OCI-LY7 (cell line): ENCODE measurements at regions not wholly inside any gene's neighbourhood (a gene's known extent, or its start where the extent isn't known, plus 50 kb on each side); places are given as distances from the start of the nearest gene placed in this dataset.

Experiments
- CTCF ChIP-seq: fragments of 200-600 bp; sonication (generic); conservative IDR thresholded peaks from 2 replicates; pipeline ENCODE4 v1.5.1; 2014; ENCODE audit warnings: mild to moderate bottlenecking, antibody characterized with exemption, low read length, moderate library complexity, mixed read lengths
- EZH2phosphoT487 ChIP-seq: fragments of 200-600 bp; sonication (generic); IDR thresholded peaks from 2 replicates; pipeline ENCODE4 v1.6.1; 2018; ENCODE audit warnings: low read depth, borderline replicate concordance, mild to moderate bottlenecking, mixed run types, antibody characterized with exemption, low read length, moderate library complexity, mixed read lengths

- TF ChIP-seq CTCF, result no peak
- TF ChIP-seq EZH2phosphoT487, result no peak
Measured at GRCh38 chr5:33305572-33305971, 135.2 kb upstream of the TARS1 start.
